GM19239 (cell line): ENCODE measurements at regions not wholly inside any gene's neighbourhood (a gene's known extent, or its start where the extent isn't known, plus 50 kb on each side); places are given as distances from the start of the nearest gene placed in this dataset.
"Not testable (repeated sequence)": the region's sequence is repeated elsewhere in the genome, so short reads cannot be mapped to it uniquely, and the experiment has no call there.

Experiments used
- DNase-seq: peaks from one replicate; pipeline ENCODE4 v3.0.0; 2011; ENCODE audit warnings: low spot score; ENCODE audit not compliant: insufficient read length
- FAIRE-seq: peaks from 2 replicates; lab custom pipeline; 2011; peaks lifted over from hg19 to GRCh38; lab: Jason Lieb, UNC

DNA sequence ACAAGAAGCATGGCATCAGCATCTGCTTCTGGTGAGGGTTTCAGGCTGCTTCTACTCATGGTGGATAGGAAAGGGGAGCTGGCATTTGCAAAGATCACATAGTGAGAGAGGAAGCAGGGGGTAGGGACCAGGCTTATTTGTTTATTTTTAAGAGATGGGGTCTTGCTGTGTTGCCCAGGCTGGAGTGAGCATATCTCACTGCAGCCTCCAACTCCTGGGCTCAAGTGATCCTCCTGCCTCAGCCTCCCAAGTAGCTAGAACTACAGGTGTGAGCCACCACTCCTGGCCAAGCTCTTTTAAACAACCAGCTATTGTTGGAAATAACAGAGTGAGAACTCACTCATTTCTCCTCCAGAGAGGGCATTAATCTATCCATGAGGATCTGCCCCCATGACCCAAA lies 138.8 kb upstream of the FOXN2 start:
- DNase-seq (no peak), FAIRE-seq (no peak)

DNA sequence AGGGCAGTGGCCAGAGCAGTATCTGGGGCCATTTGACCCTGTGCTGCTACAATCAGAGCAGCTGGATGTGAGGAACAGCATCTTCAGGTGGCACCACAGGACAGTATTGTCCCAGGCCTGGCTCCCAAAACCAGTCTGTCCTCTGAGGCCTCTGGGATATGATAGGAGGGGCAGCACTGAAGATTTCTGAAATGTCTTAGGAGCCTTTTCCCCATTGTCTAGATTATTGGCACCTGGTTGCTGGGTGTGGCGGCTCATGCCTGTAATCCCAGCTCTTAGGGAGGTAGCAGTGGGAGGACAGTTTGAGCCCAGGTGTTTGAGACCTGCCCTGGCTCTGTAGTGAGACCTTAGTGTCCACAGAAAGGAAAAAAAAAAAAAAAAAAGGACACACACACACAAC lies 137.6 kb upstream of the FOXN2 start:
- no peak for DNase-seq
- FAIRE-seq, result no peak

- FAIRE-seq (no peak), DNase-seq (no peak)
Observed at GRCh38 chr2:48178611-48179010, 135.9 kb upstream of the FOXN2 start.

DNA sequence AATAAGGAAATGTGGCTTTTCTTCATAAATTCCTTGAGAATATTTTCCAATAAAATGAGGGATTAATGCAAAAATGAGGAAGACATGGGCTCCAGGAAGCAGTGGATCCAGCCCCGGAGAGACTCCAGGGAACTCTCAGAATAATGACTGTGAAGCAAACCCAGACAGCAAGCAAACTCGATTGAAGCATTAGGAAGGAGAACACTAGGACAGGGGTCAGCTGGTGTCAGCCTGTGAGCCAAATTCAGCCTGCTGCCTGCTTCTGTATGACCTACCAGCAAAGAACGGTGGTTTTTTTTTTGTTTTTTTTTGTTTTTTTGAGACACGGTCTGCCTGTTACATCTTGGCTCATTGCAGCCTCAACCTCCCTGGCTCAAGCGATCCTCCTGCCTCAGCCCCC lies 133.9 kb upstream of the FOXN2 start:
- FAIRE-seq (no peak), DNase-seq (no peak)

GRCh38 chr2:48183276-48183675 lies 131.2 kb upstream of the FOXN2 start:
- no peak for DNase-seq
- peak; percentile 8 for FAIRE-seq

DNA sequence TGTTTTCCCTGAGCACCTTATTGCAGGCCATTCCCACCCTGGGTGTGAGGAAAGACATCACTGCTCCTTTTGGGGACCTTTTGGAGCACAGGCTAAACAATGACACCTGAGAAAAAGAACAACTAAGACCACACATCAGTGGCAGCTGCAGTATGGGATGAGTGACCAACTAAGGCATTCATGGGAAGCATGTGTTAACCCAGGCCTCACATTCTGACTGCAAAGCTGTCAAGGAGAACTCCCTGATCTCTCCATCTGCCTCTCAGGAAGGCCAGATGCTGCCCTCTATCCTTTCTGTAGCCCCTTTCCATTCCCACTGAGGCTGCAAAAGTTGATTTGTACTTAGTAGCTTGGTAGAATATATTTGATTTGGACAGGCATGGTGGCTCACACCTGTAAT lies 130.5 kb upstream of the FOXN2 start:
- no peak for DNase-seq
- no peak for FAIRE-seq

DNA sequence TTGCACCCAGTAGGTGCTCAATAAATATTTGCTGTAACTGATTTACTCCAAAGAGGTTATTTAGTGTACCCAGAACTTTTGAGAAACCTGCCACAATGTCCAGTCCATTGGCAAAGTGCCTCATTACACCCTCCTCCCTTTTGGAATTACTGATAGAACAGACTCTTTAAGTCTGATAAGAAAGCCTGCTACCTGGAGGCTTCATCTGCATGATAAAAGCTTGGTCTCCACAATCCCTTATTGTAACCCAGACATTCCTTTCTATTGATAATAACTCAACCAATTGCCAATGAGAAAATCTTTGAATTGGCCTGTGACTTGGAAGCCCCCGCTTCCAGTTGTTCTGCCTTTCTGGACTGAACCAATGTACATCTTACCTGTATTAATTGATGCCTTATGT lies 127.0 kb upstream of the FOXN2 start:
- FAIRE-seq (no peak), DNase-seq (no peak)

DNA sequence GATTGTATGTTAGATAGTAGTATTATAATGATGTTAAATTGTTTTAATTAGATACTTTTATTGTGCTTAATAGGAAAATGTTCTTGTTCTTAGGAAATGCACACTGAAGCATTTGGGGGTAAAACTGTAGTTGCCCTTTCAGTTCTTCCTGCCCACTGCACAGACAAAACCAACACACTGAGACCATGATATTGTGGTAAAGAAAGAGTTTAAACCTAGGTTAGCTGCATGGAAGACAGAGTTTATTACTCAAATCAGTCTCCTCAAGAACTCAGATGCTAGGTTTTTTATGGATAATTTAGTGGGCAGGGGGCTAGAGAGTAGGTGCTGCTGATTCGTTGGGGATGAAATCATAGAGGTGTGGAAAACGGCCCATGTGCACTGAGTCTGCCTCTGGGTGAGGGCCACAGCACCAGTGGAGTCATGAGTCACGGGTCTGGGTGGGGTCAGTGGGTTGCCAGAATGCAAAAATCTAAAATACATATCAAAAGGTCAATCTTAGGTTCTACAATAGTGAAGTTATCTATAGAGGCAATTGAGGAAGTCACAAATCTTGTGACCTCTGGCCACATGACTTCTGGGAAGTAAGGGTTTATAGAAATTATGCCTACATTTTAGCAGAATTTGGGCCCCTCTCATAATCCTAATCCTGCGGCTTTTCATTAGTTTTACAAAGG lies 124.8 kb upstream of the FOXN2 start:
- no peak for DNase-seq
- FAIRE-seq, result no peak

- DNase-seq (no peak), FAIRE-seq (no peak)
Observed at GRCh38 chr2:48190230-48190629, 124.3 kb upstream of the FOXN2 start.

DNA sequence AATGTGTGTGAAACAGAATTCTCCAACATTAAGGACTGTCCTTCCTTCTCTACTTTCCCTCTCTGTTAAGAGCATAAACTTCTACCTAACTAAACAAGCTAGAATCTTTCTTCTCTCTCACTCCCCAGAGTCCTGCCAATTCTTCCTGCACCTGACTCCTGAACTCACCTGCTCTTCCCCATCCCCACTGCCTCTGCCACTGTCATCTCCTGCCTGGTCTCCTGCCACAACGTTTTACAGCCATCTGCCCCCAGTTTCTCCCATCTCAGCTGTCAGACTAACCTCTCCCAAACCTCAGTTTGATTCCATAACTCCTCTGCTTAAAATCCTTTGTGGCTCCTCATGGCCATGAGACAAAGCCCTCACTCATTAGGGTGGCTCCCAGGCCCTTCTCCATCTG lies 119.8 kb upstream of the FOXN2 start:
- FAIRE-seq (no peak), DNase-seq (no peak)

GRCh38 chr2:48195169-48195568 lies 119.3 kb upstream of the FOXN2 start:
- FAIRE-seq (no peak), DNase-seq (no peak)

DNA sequence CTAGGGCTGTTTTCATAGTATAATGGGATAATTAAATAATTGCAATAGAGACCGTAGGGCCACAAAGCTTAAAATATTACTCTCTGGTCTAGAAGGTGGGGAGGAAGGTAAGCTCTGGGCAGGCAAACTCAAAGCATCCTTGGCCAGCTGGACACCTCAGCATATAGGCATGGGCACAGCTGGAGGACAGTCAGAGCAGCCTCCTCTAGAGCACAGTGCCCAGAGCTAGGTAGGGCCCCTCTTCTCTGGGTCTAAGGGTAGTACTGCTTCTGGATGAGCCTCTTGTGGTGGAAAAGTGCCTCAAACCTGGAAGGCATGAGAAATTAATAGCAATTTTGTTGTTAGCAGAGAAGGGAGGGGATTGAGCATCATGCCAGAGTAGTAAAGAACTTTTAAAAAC lies 116.9 kb upstream of the FOXN2 start:
- no peak for DNase-seq
- no peak for FAIRE-seq

GRCh38 chr2:48198371-48198770 lies 116.1 kb upstream of the FOXN2 start:
- FAIRE-seq (no peak), DNase-seq (no peak)

DNA sequence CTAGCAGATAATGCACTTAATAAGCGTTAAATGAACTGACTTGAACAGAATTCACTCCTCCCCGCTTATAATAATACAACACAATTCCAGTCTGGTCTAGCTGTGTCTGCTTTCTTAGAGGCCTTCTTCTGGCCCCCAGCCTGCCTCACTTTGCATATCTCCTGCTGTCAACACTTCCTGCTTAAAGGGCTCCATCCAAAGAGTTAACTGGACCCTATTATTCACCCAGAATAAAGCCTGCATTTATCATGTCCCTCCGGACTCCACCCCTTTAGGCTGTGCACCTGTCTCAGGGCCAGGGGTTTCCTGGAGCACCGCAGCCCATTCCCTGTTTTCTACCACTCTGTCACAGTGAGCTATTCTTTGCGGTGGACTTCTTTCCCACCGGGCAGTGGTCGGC lies 115.4 kb upstream of the FOXN2 start:
- no peak for DNase-seq
- FAIRE-seq, result no peak

DNA sequence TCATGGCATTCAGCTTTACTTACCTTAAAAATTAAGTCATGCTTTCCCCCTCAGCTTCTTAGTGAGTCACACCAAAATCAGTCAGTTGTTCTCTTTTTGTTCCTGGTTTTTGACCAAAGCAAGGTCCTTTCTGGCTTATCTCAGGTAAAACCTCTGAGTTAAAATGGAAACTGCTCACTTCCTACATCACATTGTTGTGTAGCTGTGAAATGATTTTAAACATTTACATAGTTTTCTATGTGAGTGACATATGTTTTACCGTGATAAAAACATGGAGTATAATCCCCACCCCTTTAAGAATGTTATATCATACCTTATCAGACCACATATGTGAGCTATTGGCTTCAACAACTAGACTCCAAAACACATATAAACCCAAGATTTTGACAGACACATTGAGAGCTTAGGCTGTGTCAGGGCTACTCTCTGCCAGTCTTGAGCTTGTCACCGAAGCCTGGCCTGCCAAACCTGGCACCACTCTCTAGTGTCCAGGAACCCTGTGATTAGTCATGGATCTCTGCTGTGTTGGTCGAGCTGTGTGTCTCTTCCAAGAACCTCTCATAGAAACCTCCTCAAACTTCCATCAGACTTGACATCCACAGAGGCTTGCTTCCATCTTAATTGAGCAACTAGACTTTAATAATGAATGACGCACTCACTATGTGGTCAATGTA lies 113.7 kb upstream of the FOXN2 start:
- DNase-seq, result no peak
- peak; percentile 8 for FAIRE-seq

DNA sequence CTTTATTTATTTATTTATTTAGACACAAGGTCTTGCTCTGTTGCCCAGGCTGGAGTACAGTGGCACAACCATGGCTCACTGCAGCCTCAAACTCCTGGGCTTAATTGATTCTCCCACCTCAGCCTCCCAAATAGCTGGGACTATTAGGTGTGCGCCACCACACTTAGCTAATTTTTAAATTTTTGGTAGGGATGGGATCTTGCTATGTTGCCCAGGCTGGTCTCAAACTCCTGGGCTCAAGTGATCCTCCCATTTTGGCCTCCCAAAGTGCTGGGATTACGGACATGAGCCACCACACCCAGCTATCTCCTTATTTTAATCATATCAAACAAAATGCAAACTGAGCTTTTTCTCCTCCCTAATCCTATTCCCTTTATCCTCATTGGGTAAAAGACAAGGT lies 113.0 kb upstream of the FOXN2 start:
- FAIRE-seq, DNase-seq: not testable (repeated sequence)

GRCh38 chr2:48202863-48203642 lies 111.4 kb upstream of the FOXN2 start:
- DNase-seq (no peak), FAIRE-seq (no peak)

GRCh38 chr2:48203668-48204067 lies 110.8 kb upstream of the FOXN2 start:
- DNase-seq, result no peak
- no peak for FAIRE-seq

DNA sequence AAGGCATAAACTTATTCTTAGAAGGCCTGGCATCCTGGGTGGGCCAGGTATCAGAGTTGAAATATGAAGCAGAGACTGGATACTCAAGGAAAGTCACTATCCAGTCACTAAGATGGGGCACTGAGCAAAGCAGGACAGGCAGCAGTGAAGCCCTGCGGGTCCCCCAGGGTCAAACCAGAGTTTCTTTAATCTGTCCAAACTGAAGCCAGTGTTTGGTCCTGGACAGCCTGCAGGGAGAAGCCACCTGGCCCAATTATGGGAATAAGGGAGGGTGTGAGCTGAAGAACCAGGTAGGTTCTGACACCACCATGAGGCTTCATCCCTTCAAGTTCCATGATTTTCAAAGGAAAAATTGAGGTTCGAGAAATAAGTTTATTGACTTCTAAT lies 109.7 kb upstream of the FOXN2 start:
- FAIRE-seq, result no peak
- DNase-seq, result no peak

DNA sequence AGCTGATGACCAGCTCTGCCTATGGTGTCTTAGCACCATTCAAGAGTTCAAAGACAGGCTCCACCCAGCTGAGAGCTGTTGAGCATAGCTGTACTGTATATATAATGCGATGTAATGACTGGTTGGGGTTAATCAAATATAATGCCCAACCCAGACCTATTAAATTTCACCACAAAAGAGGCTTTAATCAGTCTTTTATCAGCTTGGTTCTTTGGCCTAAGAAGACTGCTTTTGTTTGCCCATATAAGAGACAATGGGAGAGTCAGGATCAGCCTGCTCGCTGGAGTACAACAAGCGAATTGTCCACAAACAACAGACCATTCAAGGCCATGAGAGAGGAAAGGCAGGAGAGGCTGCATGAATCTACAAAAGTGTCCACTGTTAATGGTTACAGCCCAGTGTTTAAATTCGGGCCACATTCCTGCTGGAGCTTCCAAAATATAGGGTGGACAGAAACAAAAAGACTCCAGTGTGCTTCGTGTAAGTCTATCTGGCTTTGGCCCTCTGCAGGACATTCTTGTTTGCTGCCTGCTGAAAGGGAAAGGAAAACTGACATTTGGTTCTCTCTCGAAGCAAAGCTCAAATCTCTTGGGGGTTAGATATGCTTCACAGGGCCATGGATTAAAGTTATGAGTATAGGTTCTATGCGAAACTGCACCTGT lies 109.2 kb upstream of the FOXN2 start:
- DNase-seq, result peak; percentile 41
- peak; percentile 82 for FAIRE-seq
